IMR-90 (cell line): ENCODE measurements at regions not wholly inside any gene's neighbourhood (a gene's known extent, or its start where the extent isn't known, plus 50 kb on each side); places are given as distances from the start of the nearest gene placed in this dataset.

Source experiments
- ATAC-seq: fragments of 200-7000 bp; cut with Tn5 transposase; 2 replicates; pipeline ENCODE4 v1.9.1; 2020; ENCODE audit warnings: low read depth, mild to moderate bottlenecking, moderate library complexity
- BruUV-seq: library from RNA; stranded (reverse); fragments of 400-500 nt; replicated peaks from 2 replicates; lab custom pipeline; 2021; lab: Mats Ljungman, UMichigan
- CTCF ChIA-PET: fragments of 300-600 bp; formaldehyde crosslinking; extraction: SDS; loops from one replicate; lab custom pipeline; 2021; ENCODE audit warnings: antibody characterized with exemption; lab: Yijun Ruan, JAX
- POLR2A ChIA-PET: fragments of 300-600 bp; sonication (Branson Sonifier 250); formaldehyde crosslinking; loops from one replicate; lab custom pipeline; 2022; ENCODE audit warnings: antibody characterized with exemption; ENCODE audit not compliant: unreplicated experiment; lab: Charles Lee
- DNase-seq: peaks from one replicate; pipeline ENCODE4 v3.0.0; 2013
- H2AFZ ChIP-seq: replicated peaks from 2 replicates; pipeline ENCODE3; 2013; ENCODE audit warnings: low read length, mild to moderate bottlenecking; ENCODE audit not compliant: poor library complexity
- H2AK5ac ChIP-seq: 2 replicates; pipeline ENCODE4 v1.6.1; 2013; ENCODE audit warnings: low read depth, low read length, inconsistent platforms
- H2AK9ac ChIP-seq: replicated peaks from 2 replicates; pipeline ENCODE3; 2013; ENCODE audit warnings: mild to moderate bottlenecking, low read depth, low read length, moderate library complexity; ENCODE audit not compliant: poor library complexity
- H2BK120ac ChIP-seq: 2 replicates; pipeline ENCODE4 v1.6.1; 2013; ENCODE audit warnings: low read depth, low read length, inconsistent platforms
- H2BK15ac ChIP-seq: 3 replicates; pipeline ENCODE4 v1.6.1; 2013; ENCODE audit warnings: low read depth, low read length, inconsistent platforms
- H2BK20ac ChIP-seq: 2 replicates; pipeline ENCODE4 v1.6.1; 2013; ENCODE audit warnings: low read depth, mild to moderate bottlenecking, inconsistent platforms, low read length, moderate library complexity
- H2BK5ac ChIP-seq: 2 replicates; pipeline ENCODE4 v1.6.1; 2013; ENCODE audit warnings: mild to moderate bottlenecking, low read depth, low read length, inconsistent platforms; ENCODE audit not compliant: poor library complexity, severe bottlenecking
- H3K14ac ChIP-seq: replicated peaks from 2 replicates; pipeline ENCODE4 v1.6.1; 2013; ENCODE audit warnings: low read depth, low read length, inconsistent platforms
- H3K18ac ChIP-seq: 2 replicates; pipeline ENCODE4 v1.6.1; 2013; ENCODE audit warnings: low read depth, low read length, control low read depth
- H3K23ac ChIP-seq: 2 replicates; pipeline ENCODE4 v1.6.1; 2013; ENCODE audit warnings: low read depth, low read length, inconsistent platforms
- H3K27ac ChIP-seq: 2 replicates; pipeline ENCODE4 v1.5.1; 2013; ENCODE audit warnings: mild to moderate bottlenecking, control low read depth, low read length; ENCODE audit not compliant: insufficient read depth
- H3K27me3 ChIP-seq: 2 replicates; pipeline ENCODE4 v1.6.1; 2013; ENCODE audit warnings: low read length; ENCODE audit not compliant: control insufficient read depth, insufficient read depth
- H3K36me3 ChIP-seq: 2 replicates; pipeline ENCODE4 v1.6.1; 2013; ENCODE audit warnings: low read length, mixed read lengths; ENCODE audit not compliant: control insufficient read depth, insufficient read depth
- H3K4ac ChIP-seq: 2 replicates; pipeline ENCODE4 v1.6.1; 2013; ENCODE audit warnings: low read depth, low read length, inconsistent platforms
- H3K4me1 ChIP-seq: 2 replicates; pipeline ENCODE4 v1.6.1; 2013; ENCODE audit warnings: low read length, mixed read lengths; ENCODE audit not compliant: control insufficient read depth, insufficient read depth
- H3K4me2 ChIP-seq: 2 replicates; pipeline ENCODE4 v1.6.1; 2013; ENCODE audit warnings: low read depth, mild to moderate bottlenecking, control low read depth, low read length, moderate library complexity
- H3K4me3 ChIP-seq: 2 replicates; pipeline ENCODE4 v1.5.1; 2013; ENCODE audit warnings: low read depth, mild to moderate bottlenecking, control low read depth, low read length, moderate library complexity; ENCODE audit not compliant: insufficient read depth
- H3K56ac ChIP-seq: 2 replicates; pipeline ENCODE4 v1.6.1; 2013; ENCODE audit warnings: low read length, inconsistent platforms; ENCODE audit not compliant: insufficient read depth; ENCODE audit errors: extremely low read depth
- H3K79me1 ChIP-seq, 2 experiments: 2 replicates each; pipeline ENCODE4 v1.6.1; 2013; ENCODE audit warnings: low read length in 2 of 2, inconsistent platforms in 1 of 2, low read depth in 1 of 2
- H3K9ac ChIP-seq: 2 replicates; pipeline ENCODE4 v1.6.1; 2013; ENCODE audit warnings: low read depth, low read length, control low read depth
- H3K9me1 ChIP-seq: 2 replicates; pipeline ENCODE4 v1.6.1; 2013; ENCODE audit warnings: low read length, inconsistent platforms; ENCODE audit not compliant: insufficient read depth
- H3K9me3 ChIP-seq: 2 replicates; pipeline ENCODE4 v1.6.1; 2013; ENCODE audit warnings: low read length; ENCODE audit not compliant: control insufficient read depth, insufficient read depth
- H4K20me1 ChIP-seq: 2 replicates; pipeline ENCODE4 v1.6.1; 2013; ENCODE audit warnings: low read length, inconsistent platforms; ENCODE audit not compliant: insufficient read depth
- H4K5ac ChIP-seq: 2 replicates; pipeline ENCODE4 v1.6.1; 2013; ENCODE audit warnings: mild to moderate bottlenecking, low read depth, low read length, control low read depth
- H4K8ac ChIP-seq, 2 experiments: 2 replicates each; pipeline ENCODE4 v1.6.1; 2013; ENCODE audit warnings: low read depth in 2 of 2, low read length in 2 of 2, control low read depth in 1 of 2, inconsistent platforms in 1 of 2
- H4K91ac ChIP-seq: 2 replicates; pipeline ENCODE4 v1.6.1; 2013; ENCODE audit warnings: low read depth, low read length, inconsistent platforms; ENCODE audit not compliant: insufficient read depth
- BHLHE40 ChIP-seq: fragments of 150-350 bp; IDR thresholded peaks from 2 replicates; pipeline ENCODE4 v1.6.1; 2016; ENCODE audit warnings: mild to moderate bottlenecking, low read depth, low read length
- CEBPB ChIP-seq: IDR thresholded peaks from 2 replicates; pipeline ENCODE4 v1.6.1; 2012; ENCODE audit warnings: low read depth, low read length, improper control_type of control experiment
- CHD1 ChIP-seq: IDR thresholded peaks from 2 replicates; pipeline ENCODE4 v1.6.1; 2012; ENCODE audit warnings: low read depth, low read length, improper control_type of control experiment
- CTCF ChIP-seq: conservative IDR thresholded peaks from 2 replicates; pipeline ENCODE4 v1.5.1; 2012; ENCODE audit warnings: mild to moderate bottlenecking, low read depth, low read length, improper control_type of control experiment
- MAFK ChIP-seq: IDR thresholded peaks from 2 replicates; pipeline ENCODE4 v1.6.1; 2012; ENCODE audit warnings: low read depth, low read length, improper control_type of control experiment
- MAZ ChIP-seq: IDR thresholded peaks from 2 replicates; pipeline ENCODE4 v1.6.1; 2012; ENCODE audit warnings: low read depth, mild to moderate bottlenecking, low read length, improper control_type of control experiment, moderate library complexity, borderline replicate concordance
- POLR2A ChIP-seq: IDR thresholded peaks from 2 replicates; pipeline ENCODE4 v1.6.1; 2012; ENCODE audit warnings: mild to moderate bottlenecking, low read depth, low read length
- RFX5 ChIP-seq: IDR thresholded peaks from 2 replicates; pipeline ENCODE4 v1.8.0; 2012; ENCODE audit warnings: low read depth, mild to moderate bottlenecking, low read length, moderate library complexity
- SMC3 ChIP-seq: fragments of 150-350 bp; IDR thresholded peaks from 2 replicates; pipeline ENCODE4 v1.6.1; 2016; ENCODE audit warnings: low read depth, mild to moderate bottlenecking, antibody characterized with exemption, low read length, moderate library complexity
- WGBS, 2 experiments: methylation state at CpG; one replicate each; pipeline versions ENCODE4 v1.1.5 to v1.1.7; 2013; ENCODE audit warnings: missing lambda C conversion rate in 2 of 2; ENCODE audit not compliant: insufficient read length in 1 of 2; ENCODE audit errors: extremely low coverage in 2 of 2; 5-methylcytosine and 5-hydroxymethylcytosine counted together
- dilution Hi-C: fragments of 300-500 bp; cut with HindIII; formaldehyde crosslinking; loops from one replicate; pipeline ENCODE4 v1.14.3; 2018; ENCODE audit warnings: low sequenced_read_pairs; ENCODE audit not compliant: unreplicated experiment
- in situ Hi-C: fragments of 300-500 bp; cut with MboI; formaldehyde crosslinking; loops from 3 replicates; pipeline ENCODE4 v1.14.3; 2019; ENCODE audit warnings: low sequenced_read_pairs, inconsistent platforms, mixed read lengths
- intact Hi-C: fragments of 100-400 bp; cut with micrococcal nuclease; formaldehyde crosslinking; loops from 2 replicates; pipeline ENCODE4 v1.10.0; 2022
- TF ChIP-seq, protein P1 (sequence below): fragments of 150-350 bp; IDR thresholded peaks from 2 replicates; pipeline ENCODE4 v1.6.1; 2016; ENCODE audit warnings: low read depth, mild to moderate bottlenecking, low read length, moderate library complexity, borderline replicate concordance

DNA sequence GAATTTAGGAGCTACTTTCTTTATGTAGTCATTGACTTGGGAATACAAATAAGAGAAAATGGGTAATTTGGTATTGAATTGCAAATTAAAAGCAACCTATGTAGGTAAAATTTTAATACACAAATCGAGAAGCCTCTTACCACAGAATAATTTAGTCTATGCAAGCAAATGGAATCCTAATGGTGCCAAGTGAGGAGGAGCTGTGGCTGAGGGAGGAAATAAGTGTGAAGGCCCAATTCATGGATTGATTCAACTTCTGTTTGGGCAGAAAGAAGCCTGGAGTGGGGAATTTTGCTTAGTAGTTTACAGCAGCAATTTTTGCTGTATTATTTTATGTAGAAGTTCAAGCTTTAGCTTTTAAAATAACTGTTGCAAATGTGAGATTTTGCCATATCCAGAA lies 291.9 kb downstream of the OXSM start:
- no peaks in the 10 kb centered on the region for H3K36me3 ChIP-seq
- dilution Hi-C loops, result no loop called here

More for the DNA sequence above, 291.9 kb downstream of the OXSM start:
- H2BK5ac ChIP-seq, result no peak overlapping the region
- no peak overlapping the region for H2AK9ac ChIP-seq
- H4K5ac ChIP-seq, result no peak overlapping the region
- ChIA-PET CTCF (no interaction called here), POLR2A (no interaction called here)
- H3K4me1 ChIP-seq, result no peaks in the 10 kb centered on the region
- H2BK15ac ChIP-seq, result no peak overlapping the region
- no peak overlapping the region for H3K9ac ChIP-seq
- no peak overlapping the region for H3K4me2 ChIP-seq
- WGBS, 2 experiments, result no CpG with 5 or more reads among the region's 1 CpG
- no peak overlapping the region for H2AFZ ChIP-seq
- no peak for TF ChIP-seq POLR2A
- no peak for TF ChIP-seq RFX5
- no peak for TF ChIP-seq SMC3
- TF ChIP-seq CTCF, result no peak
- no peak for TF ChIP-seq CHD1
- TF ChIP-seq CEBPB, result no peak
- TF ChIP-seq, protein P1, sequence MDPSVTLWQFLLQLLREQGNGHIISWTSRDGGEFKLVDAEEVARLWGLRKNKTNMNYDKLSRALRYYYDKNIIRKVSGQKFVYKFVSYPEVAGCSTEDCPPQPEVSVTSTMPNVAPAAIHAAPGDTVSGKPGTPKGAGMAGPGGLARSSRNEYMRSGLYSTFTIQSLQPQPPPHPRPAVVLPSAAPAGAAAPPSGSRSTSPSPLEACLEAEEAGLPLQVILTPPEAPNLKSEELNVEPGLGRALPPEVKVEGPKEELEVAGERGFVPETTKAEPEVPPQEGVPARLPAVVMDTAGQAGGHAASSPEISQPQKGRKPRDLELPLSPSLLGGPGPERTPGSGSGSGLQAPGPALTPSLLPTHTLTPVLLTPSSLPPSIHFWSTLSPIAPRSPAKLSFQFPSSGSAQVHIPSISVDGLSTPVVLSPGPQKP, result no peak
- TF ChIP-seq BHLHE40, result no peak
- TF ChIP-seq MAZ, result no peak
- TF ChIP-seq MAFK, result no peak
- no peaks in the 10 kb centered on the region for H4K20me1 ChIP-seq
- no peak overlapping the region for H4K91ac ChIP-seq
- no peak overlapping the region for H4K8ac ChIP-seq
- no peak overlapping the region for H3K14ac ChIP-seq
- no peaks in the 10 kb centered on the region for H3K79me1 ChIP-seq
- no peaks in the 10 kb centered on the region for H3K9me1 ChIP-seq
- in situ Hi-C loops, result no loop called here
- no peak overlapping the region for H2BK120ac ChIP-seq
- H3K4ac ChIP-seq, result no peak overlapping the region
- H3K27me3 ChIP-seq, result no peaks in the 10 kb centered on the region
- peaks cover 6% of the 10 kb centered on the region for H3K9me3 ChIP-seq
- BruUV-seq, result no TSS peak
- no peak overlapping the region for H2BK20ac ChIP-seq
- DNase-seq (no peak), ATAC-seq (no peak)
- no peak overlapping the region for H3K27ac ChIP-seq
- H2AK5ac ChIP-seq, result no peak overlapping the region
- no peak overlapping the region for H3K4me3 ChIP-seq
- H3K18ac ChIP-seq, result no peak overlapping the region
- intact Hi-C loops, result no loop called here
- H3K23ac ChIP-seq, result no peak overlapping the region
- no peak overlapping the region for H3K56ac ChIP-seq
